ENCODE measurements at regions not wholly inside any gene's neighbourhood (a gene's known extent, or its start where the extent isn't known, plus 50 kb on each side); places are given as distances from the start of the nearest gene placed in this dataset.

DNA sequence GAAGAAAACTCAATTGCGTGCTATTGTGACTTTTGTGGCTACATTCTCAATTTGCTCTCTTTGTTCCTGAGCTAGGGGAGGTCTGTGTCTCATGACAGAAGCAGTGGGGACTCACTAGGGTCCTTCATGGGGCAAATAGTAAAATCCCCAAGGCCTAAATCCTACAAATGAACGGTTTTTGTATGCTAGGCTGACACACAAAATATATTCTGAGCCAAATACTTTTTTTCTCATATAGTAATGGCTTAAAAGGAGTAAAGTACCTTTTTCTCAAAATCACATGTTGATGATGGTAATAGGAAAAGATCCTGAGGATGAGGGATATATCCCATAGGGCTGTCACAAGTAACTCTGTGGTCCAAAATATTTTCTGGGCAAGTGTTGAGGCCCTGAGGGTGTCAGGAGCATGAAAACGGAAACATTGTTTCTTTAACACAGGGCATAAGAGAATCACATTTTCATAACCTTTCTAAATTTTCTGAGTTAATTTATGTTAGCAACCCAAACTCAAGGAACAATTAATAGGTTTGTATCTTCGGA lies 77.5 kb upstream of the CNTNAP4 start:
- Histone ChIP-seq H4K20me1 (ENCODE audit: control insufficient read depth, insufficient read depth, low read depth, low read length) (no peaks in the 10 kb centered on the region), H3K27ac (ENCODE audit: low read depth, low read length) (no peak overlapping the region), H3K4me2 (ENCODE audit: low read length) (no peak overlapping the region), H3K4me3 (ENCODE audit: low read length) (no peak overlapping the region), H3K9me2 (replicated peaks; ENCODE audit: control insufficient read depth, low read length) (no peaks in the 10 kb centered on the region), H3K4me1 (ENCODE audit: control insufficient read depth, low read length) (no peaks in the 10 kb centered on the region), H3K9me3 (ENCODE audit: control insufficient read depth, insufficient read depth, low read length) (no peaks in the 10 kb centered on the region), H3K27me3 (ENCODE audit: control insufficient read depth, low read length) (no peaks in the 10 kb centered on the region), H3K79me2 (ENCODE audit: control insufficient read depth, low read length) (no peaks in the 10 kb centered on the region), H3F3A (ENCODE audit: control insufficient read depth, insufficient read depth) (no peaks in the 10 kb centered on the region), H3K36me3 (ENCODE audit: control insufficient read depth, low read length) (no peaks in the 10 kb centered on the region)
- TF ChIP-seq CTCF (IDR thresholded peaks at IDR 0.05; ENCODE audit: low read depth, low read length, poor library complexity, severe bottlenecking) (no peak), EZH2phosphoT487 (IDR thresholded peaks at IDR 0.05; ENCODE audit: borderline replicate concordance, low read length) (no peak)

DNA sequence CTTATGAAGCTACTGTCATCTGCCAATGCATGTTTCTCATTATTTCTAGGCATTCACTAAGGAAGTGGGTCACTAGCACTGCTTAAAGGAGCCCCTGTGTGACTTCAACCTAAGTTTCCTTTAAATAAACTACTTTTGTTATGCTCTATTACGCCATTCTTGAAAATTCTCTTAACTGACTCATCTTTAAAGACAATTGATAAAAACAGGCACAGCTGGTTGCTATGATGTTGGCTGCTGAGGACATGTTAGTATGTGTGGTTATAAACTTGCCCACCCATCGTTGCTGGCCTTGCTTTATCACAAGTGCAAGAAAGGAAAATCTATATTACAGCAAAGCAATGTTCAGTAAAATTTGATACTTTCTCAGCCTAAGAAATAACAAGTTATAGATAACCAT lies 75.8 kb upstream of the CNTNAP4 start:
- Histone ChIP-seq H3F3A (ENCODE audit: control insufficient read depth, insufficient read depth) (no peaks in the 10 kb centered on the region), H3K4me3 (ENCODE audit: low read length) (no peak overlapping the region), H3K36me3 (ENCODE audit: control insufficient read depth, low read length) (no peaks in the 10 kb centered on the region), H4K20me1 (ENCODE audit: control insufficient read depth, insufficient read depth, low read depth, low read length) (no peaks in the 10 kb centered on the region), H3K27ac (ENCODE audit: low read depth, low read length) (no peak overlapping the region), H3K4me1 (ENCODE audit: control insufficient read depth, low read length) (no peaks in the 10 kb centered on the region), H3K9me3 (ENCODE audit: control insufficient read depth, insufficient read depth, low read length) (no peaks in the 10 kb centered on the region), H3K9me2 (replicated peaks; ENCODE audit: control insufficient read depth, low read length) (no peaks in the 10 kb centered on the region), H3K4me2 (ENCODE audit: low read length) (no peak overlapping the region), H3K79me2 (ENCODE audit: control insufficient read depth, low read length) (no peaks in the 10 kb centered on the region), H3K27me3 (ENCODE audit: control insufficient read depth, low read length) (no peaks in the 10 kb centered on the region)
- TF ChIP-seq CTCF (IDR thresholded peaks at IDR 0.05; ENCODE audit: low read depth, low read length, poor library complexity, severe bottlenecking) (no peak), EZH2phosphoT487 (IDR thresholded peaks at IDR 0.05; ENCODE audit: borderline replicate concordance, low read length) (no peak)

DNA sequence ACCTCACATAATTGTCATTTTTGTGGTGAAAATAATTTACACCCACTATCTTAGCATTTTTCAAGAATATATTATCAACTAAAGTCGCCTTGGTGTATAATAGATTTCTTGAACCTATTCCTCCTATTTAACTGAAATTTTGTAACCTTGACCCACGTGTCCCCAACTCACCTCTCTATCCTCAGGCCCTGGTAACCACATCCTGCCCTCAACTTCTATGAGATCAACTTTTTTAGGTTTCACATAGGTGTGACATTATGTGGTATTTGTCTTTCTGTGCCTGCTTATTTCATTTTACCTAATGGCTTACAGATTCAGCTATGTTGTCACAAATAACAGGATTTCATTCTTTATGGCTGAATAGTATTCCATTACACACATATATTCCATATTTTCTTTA lies 73.0 kb upstream of the CNTNAP4 start:
- H3K4me1 ChIP-seq (ENCODE audit: control insufficient read depth, low read length), result no peaks in the 10 kb centered on the region
- no peaks in the 10 kb centered on the region for H4K20me1 ChIP-seq (ENCODE audit: control insufficient read depth, insufficient read depth, low read depth, low read length)
- H3K27me3 ChIP-seq (ENCODE audit: control insufficient read depth, low read length), result no peaks in the 10 kb centered on the region
- no peak overlapping the region for H3K4me2 ChIP-seq (ENCODE audit: low read length)
- TF ChIP-seq CTCF (IDR thresholded peaks at IDR 0.05; ENCODE audit: low read depth, low read length, poor library complexity, severe bottlenecking) (no peak), EZH2phosphoT487 (IDR thresholded peaks at IDR 0.05; ENCODE audit: borderline replicate concordance, low read length) (no peak)
- H3F3A ChIP-seq (ENCODE audit: control insufficient read depth, insufficient read depth), result no peaks in the 10 kb centered on the region
- no peaks in the 10 kb centered on the region for H3K9me2 ChIP-seq (replicated peaks; ENCODE audit: control insufficient read depth, low read length)
- no peaks in the 10 kb centered on the region for H3K79me2 ChIP-seq (ENCODE audit: control insufficient read depth, low read length)
- H3K9me3 ChIP-seq (ENCODE audit: control insufficient read depth, insufficient read depth, low read length), result no peaks in the 10 kb centered on the region
- no peaks in the 10 kb centered on the region for H3K36me3 ChIP-seq (ENCODE audit: control insufficient read depth, low read length)
- H3K4me3 ChIP-seq (ENCODE audit: low read length), result no peak overlapping the region
- no peak overlapping the region for H3K27ac ChIP-seq (ENCODE audit: low read depth, low read length)
